GM21576 (cell line): ENCODE measurements at regions not wholly inside any gene's neighbourhood (a gene's known extent, or its start where the extent isn't known, plus 50 kb on each side); places are given as distances from the start of the nearest gene placed in this dataset.
"Not testable (repeated sequence)": the region's sequence is repeated elsewhere in the genome, so short reads cannot be mapped to it uniquely, and the experiment has no call there.

Source experiments
- ATAC-seq: cut with Tn5 transposase; IDR thresholded peaks from one replicate; pipeline ENCODE4 v1.9.1; 2021; ENCODE audit warnings: mild to moderate bottlenecking, moderate library complexity; ENCODE audit not compliant: unreplicated experiment

- ATAC-seq: no peak
Observed at GRCh38 chr17:64786337-64786736, 124.2 kb upstream of the SMURF2 start.

GRCh38 chr17:64785011-64785421 is 122.9 kb upstream of the SMURF2 start:
- ATAC-seq: no peak

- ATAC-seq: no peak
Observed at GRCh38 chr17:64784353-64785010, 122.4 kb upstream of the SMURF2 start.

- ATAC-seq: no peak
Observed at GRCh38 chr17:64783556-64784352, 121.6 kb upstream of the SMURF2 start.

GRCh38 chr17:64783031-64783461 is 120.9 kb upstream of the SMURF2 start:
- ATAC-seq: no peak

GRCh38 chr17:64781810-64782555 is 119.9 kb upstream of the SMURF2 start:
- no peak for ATAC-seq

- ATAC-seq: no peak
Observed at GRCh38 chr17:64781014-64781756, 119.1 kb upstream of the SMURF2 start.

GRCh38 chr17:64780096-64781013 is 118.2 kb upstream of the SMURF2 start:
- ATAC-seq: no peak

GRCh38 chr17:64779376-64780095 is 117.4 kb upstream of the SMURF2 start:
- no peak for ATAC-seq

- ATAC-seq: not testable (repeated sequence)
Observed at GRCh38 chr17:64779098-64779375, 116.9 kb upstream of the SMURF2 start.

GRCh38 chr17:64778240-64779097 is 116.4 kb upstream of the SMURF2 start:
- no peak for ATAC-seq

GRCh38 chr17:64777415-64778239 is 115.5 kb upstream of the SMURF2 start:
- no peak for ATAC-seq

GRCh38 chr17:64776720-64777414 is 114.8 kb upstream of the SMURF2 start:
- ATAC-seq: peak; percentile 55

GRCh38 chr17:64775701-64776570 is 113.8 kb upstream of the SMURF2 start:
- ATAC-seq: no peak

- ATAC-seq: no peak
Observed at GRCh38 chr17:64774888-64775540, 112.9 kb upstream of the SMURF2 start.
